CD1c-positive myeloid dendritic cell (primary cell): ENCODE measurements at regions not wholly inside any gene's neighbourhood (a gene's known extent, or its start where the extent isn't known, plus 50 kb on each side); places are given as distances from the start of the nearest gene placed in this dataset.

ENCODE experiments used
- DNase-seq: peaks from one replicate; pipeline ENCODE4 v3.0.0-alpha.2; 2016; ENCODE audit errors: extremely low spot score

- DNase-seq = no peak
These were observed 267.9 kb upstream of the FAT3 start for GRCh38 chr11:91956711-91957110.

GRCh38 chr11:91955206-91955605 lies 269.4 kb upstream of the FAT3 start:
- DNase-seq = no peak

GRCh38 chr11:91952056-91952455 lies 272.6 kb upstream of the FAT3 start:
- DNase-seq = no peak

GRCh38 chr11:91947215-91947820 lies 277.3 kb upstream of the FAT3 start:
- no peak for DNase-seq

GRCh38 chr11:91946397-91946951 lies 278.1 kb upstream of the FAT3 start:
- no peak for DNase-seq

- no peak for DNase-seq
These were observed 289.5 kb upstream of the FAT3 start for GRCh38 chr11:91935120-91935519.

GRCh38 chr11:91932151-91932821 lies 292.3 kb upstream of the FAT3 start:
- no peak for DNase-seq

GRCh38 chr11:91927448-91927847 lies 297.2 kb upstream of the FAT3 start:
- no peak for DNase-seq

GRCh38 chr11:91926965-91927364 lies 297.7 kb upstream of the FAT3 start:
- no peak for DNase-seq

GRCh38 chr11:91922846-91923245 lies 301.8 kb upstream of the FAT3 start:
- DNase-seq = no peak

- DNase-seq = no peak
These were observed 302.6 kb upstream of the FAT3 start for GRCh38 chr11:91921974-91922373.

GRCh38 chr11:91913407-91913806 lies 311.2 kb upstream of the FAT3 start:
- DNase-seq = no peak

- no peak for DNase-seq
These were observed 312.3 kb upstream of the FAT3 start for GRCh38 chr11:91912322-91912721.

GRCh38 chr11:91906871-91907624 lies 317.6 kb upstream of the FAT3 start:
- no peak for DNase-seq

GRCh38 chr11:91904792-91905785 lies 319.5 kb upstream of the FAT3 start:
- no peak for DNase-seq

GRCh38 chr11:91902312-91902711 lies 322.3 kb upstream of the FAT3 start:
- DNase-seq = no peak

GRCh38 chr11:91880660-91881059 lies 344.0 kb upstream of the FAT3 start:
- DNase-seq = no peak

GRCh38 chr11:91876746-91877145 lies 347.9 kb upstream of the FAT3 start:
- DNase-seq = no peak

- no peak for DNase-seq
These were observed 352.4 kb upstream of the FAT3 start for GRCh38 chr11:91872243-91872642.

GRCh38 chr11:91871791-91872190 lies 352.8 kb upstream of the FAT3 start:
- DNase-seq = no peak

GRCh38 chr11:91871048-91871447 lies 353.6 kb upstream of the FAT3 start:
- no peak for DNase-seq

- DNase-seq = no peak
These were observed 354.9 kb upstream of the FAT3 start for GRCh38 chr11:91869686-91870085.
